Upper lobe of right lung (tissue), 1 donor: ENCODE measurements at regions not wholly inside any gene's neighbourhood (a gene's known extent, or its start where the extent isn't known, plus 50 kb on each side); places are given as distances from the start of the nearest gene placed in this dataset.

ENCODE experiments used
- ATAC-seq: fragments of 200-7000 bp; cut with Tn5 transposase; one replicate; pipeline ENCODE4 v1.9.1; 2020; ENCODE audit warnings: mild to moderate bottlenecking, moderate library complexity
- DNase-seq: peaks from one replicate; pipeline ENCODE4 v3.0.0-alpha.2; 2020
- H3K27ac ChIP-seq: fragments of 200-600 bp; one replicate; pipeline ENCODE4 v1.8.0; 2022
- H3K27me3 ChIP-seq: fragments of 200-600 bp; one replicate; pipeline ENCODE4 v1.8.0; 2022; ENCODE audit warnings: mild to moderate bottlenecking
- H3K36me3 ChIP-seq: fragments of 200-600 bp; one replicate; pipeline ENCODE4 v1.8.0; 2022
- H3K4me1 ChIP-seq: fragments of 200-600 bp; one replicate; pipeline ENCODE4 v1.8.0; 2022
- H3K4me3 ChIP-seq: fragments of 200-600 bp; one replicate; pipeline ENCODE4 v1.8.0; 2022; ENCODE audit warnings: mild to moderate bottlenecking
- H3K9me3 ChIP-seq: fragments of 200-600 bp; one replicate; pipeline ENCODE4 v1.8.0; 2022
- CTCF ChIP-seq: fragments of 200-600 bp; IDR thresholded peaks from one replicate; pipeline ENCODE4 v1.8.0; 2022; ENCODE audit warnings: antibody characterized with exemption
- intact Hi-C: fragments of 100-400 bp; cut with DNase I; formaldehyde crosslinking; loops from one replicate; pipeline ENCODE4 v1.11.0; 2022
- donor health status: DM: no; HTN: yes; CAD: no; lungs with severe emphysema.

GRCh38 chr2:216745453-216745852, 50.1 kb upstream of the IGFBP5 start:
- no peak for TF ChIP-seq CTCF
- Histone ChIP-seq H3K36me3 (no peaks in the 10 kb centered on the region), H3K4me1 (peaks cover 2% of the 10 kb centered on the region), H3K27me3 (no peaks in the 10 kb centered on the region), H3K4me3 (no peak overlapping the region), H3K27ac (no peak overlapping the region), H3K9me3 (no peaks in the 10 kb centered on the region)
- intact Hi-C loops: no loop called here
- DNase-seq (no peak), ATAC-seq (no peak)
